Fibroblast of skin of left quadriceps (primary cell): ENCODE measurements at regions not wholly inside any gene's neighbourhood (a gene's known extent, or its start where the extent isn't known, plus 50 kb on each side); places are given as distances from the start of the nearest gene placed in this dataset.

Experiments
- DNase-seq, 2 experiments: peaks; one replicate each; pipeline ENCODE4 v3.0.0-alpha.2; 2013; ENCODE audit warnings: low read depth in 2 of 2

- DNase-seq = no peak
These were observed 64.6 kb upstream of the ELN start for GRCh38 chr7:73963252-73963822.

- no peak for DNase-seq
These were observed 63.2 kb upstream of the ELN start for GRCh38 chr7:73964786-73965185.

GRCh38 chr7:73966062-73966940 is 61.7 kb upstream of the ELN start:
- no peak for DNase-seq

- DNase-seq = no peak
These were observed 60.8 kb upstream of the ELN start for GRCh38 chr7:73966941-73967831.

- DNase-seq = no peak
These were observed 60.1 kb upstream of the ELN start for GRCh38 chr7:73967832-73968290.

GRCh38 chr7:73968487-73968886 is 59.5 kb upstream of the ELN start:
- no peak for DNase-seq

GRCh38 chr7:73969991-73970390 is 58.0 kb upstream of the ELN start:
- no peak for DNase-seq

- no peak for DNase-seq
These were observed 57.2 kb upstream of the ELN start for GRCh38 chr7:73970801-73971229.

GRCh38 chr7:73971322-73971703 is 56.7 kb upstream of the ELN start:
- DNase-seq = no peak

GRCh38 chr7:73971704-73972341 is 56.1 kb upstream of the ELN start:
- DNase-seq = no peak

GRCh38 chr7:73972614-73973013 is 55.4 kb upstream of the ELN start:
- no peak for DNase-seq

GRCh38 chr7:73973091-73973490 is 54.9 kb upstream of the ELN start:
- DNase-seq = no peak

GRCh38 chr7:73974101-73974947 is 53.6 kb upstream of the ELN start:
- DNase-seq = no peak

GRCh38 chr7:73974948-73975926 is 52.7 kb upstream of the ELN start:
- DNase-seq = no peak

- DNase-seq = peak; percentile 85 to 86
These were observed 51.0 kb upstream of the ELN start for GRCh38 chr7:73976761-73977618.

- no peak for DNase-seq
These were observed 50.1 kb upstream of the ELN start for GRCh38 chr7:73977619-73978618.
